GM20000 (cell line): ENCODE measurements at regions not wholly inside any gene's neighbourhood (a gene's known extent, or its start where the extent isn't known, plus 50 kb on each side); places are given as distances from the start of the nearest gene placed in this dataset.

Source experiments
- DNase-seq: peaks from one replicate; pipeline ENCODE4 v3.0.0; 2012; ENCODE audit warnings: low spot score
- CTCF ChIP-seq: IDR thresholded peaks from 2 replicates; pipeline ENCODE4 v1.5.1; 2012; ENCODE audit warnings: mild to moderate bottlenecking, control low read depth; ENCODE audit errors: extremely low read depth, missing control alignments

GRCh38 chr1:173287785-173288184 lies 80.7 kb upstream of the TNFSF4 start:
- TF ChIP-seq CTCF, result no peak

GRCh38 chr1:173293756-173294155 lies 86.6 kb upstream of the TNFSF4 start:
- TF ChIP-seq CTCF, result no peak

More at GRCh38 chr1:173287785-173288184, 80.7 kb upstream of the TNFSF4 start:
- no peak for DNase-seq

GRCh38 chr1:173294843-173295242 lies 87.7 kb upstream of the TNFSF4 start:
- no peak for DNase-seq
- TF ChIP-seq CTCF, result no peak

More at GRCh38 chr1:173293756-173294155, 86.6 kb upstream of the TNFSF4 start:
- DNase-seq, result no peak

GRCh38 chr1:173295391-173295790 lies 88.3 kb upstream of the TNFSF4 start:
- no peak for TF ChIP-seq CTCF
- DNase-seq, result no peak

- DNase-seq, result no peak
- TF ChIP-seq CTCF, result no peak
Measured at GRCh38 chr1:173295995-173296394, 88.9 kb upstream of the TNFSF4 start.

- DNase-seq, result peak; percentile 64
- TF ChIP-seq CTCF, result no peak
Measured at GRCh38 chr1:173297798-173298391, 90.8 kb upstream of the TNFSF4 start.

GRCh38 chr1:173300061-173301044 lies 93.2 kb upstream of the TNFSF4 start:
- no peak for TF ChIP-seq CTCF
- peak; percentile 8 for DNase-seq
